H1 (cell line): ENCODE measurements at regions not wholly inside any gene's neighbourhood (a gene's known extent, or its start where the extent isn't known, plus 50 kb on each side); places are given as distances from the start of the nearest gene placed in this dataset.

ENCODE experiments used
- CTCF ChIA-PET: fragments of 300-600 bp; sonication (Branson Sonifier 250); formaldehyde crosslinking; loops from one replicate; lab custom pipeline; 2021; ENCODE audit not compliant: partially characterized antibody; lab: Charles Lee
- POLR2A ChIA-PET: fragments of 300-600 bp; sonication (Branson Sonifier 250); formaldehyde crosslinking; loops from one replicate; lab custom pipeline; 2021; ENCODE audit warnings: inconsistent platforms; ENCODE audit not compliant: partially characterized antibody; lab: Charles Lee
- DNase-seq, 2 experiments: peaks; one replicate each; pipeline versions ENCODE4 v3.0.0 to v3.0.0-alpha.2; 2010 to 2022; ENCODE audit warnings: low spot score in 2 of 2, low read depth in 1 of 2, mixed read lengths in 1 of 2
- FAIRE-seq: peaks from 2 replicates; lab custom pipeline; 2011; peaks lifted over from hg19 to GRCh38; lab: Jason Lieb, UNC
- H2AFZ ChIP-seq: 2 replicates; pipeline ENCODE4 v1.8.1; 2012; ENCODE audit warnings: low read length, inconsistent platforms
- H2AK5ac ChIP-seq: 2 replicates; pipeline ENCODE4 v1.6.1; 2013; ENCODE audit warnings: low read depth, low read length
- H2BK120ac ChIP-seq: replicated peaks from 2 replicates; pipeline ENCODE3; 2013; ENCODE audit warnings: low read depth, low read length, inconsistent platforms
- H2BK12ac ChIP-seq: 2 replicates; pipeline ENCODE4 v1.6.1; 2013; ENCODE audit warnings: low read depth, low read length
- H2BK15ac ChIP-seq: 2 replicates; pipeline ENCODE4 v1.6.1; 2013; ENCODE audit warnings: low read length
- H2BK20ac ChIP-seq: 2 replicates; pipeline ENCODE4 v1.6.1; 2013; ENCODE audit warnings: low read length
- H2BK5ac ChIP-seq: 2 replicates; pipeline ENCODE4 v1.6.1; 2013; ENCODE audit warnings: low read depth, low read length
- H3K14ac ChIP-seq: 2 replicates; pipeline ENCODE4 v1.6.1; 2013; ENCODE audit warnings: inconsistent platforms; ENCODE audit not compliant: insufficient read length
- H3K18ac ChIP-seq: 2 replicates; pipeline ENCODE4 v1.6.1; 2013; ENCODE audit warnings: low read length; ENCODE audit errors: extremely low read depth
- H3K23ac ChIP-seq: 2 replicates; pipeline ENCODE4 v1.6.1; 2013; ENCODE audit warnings: inconsistent platforms; ENCODE audit not compliant: insufficient read length
- H3K23me2 ChIP-seq: 2 replicates; pipeline ENCODE4 v1.6.1; 2013; ENCODE audit warnings: low read depth, low read length
- H3K27ac ChIP-seq: 2 replicates; pipeline ENCODE4 v1.6.1; 2011; ENCODE audit warnings: low read depth, low read length, inconsistent platforms
- H3K27me3 ChIP-seq, 4 experiments: replicated peaks in 1 of 4; 1 replicate in 1 of 4; 2 replicates in 3 of 4; pipeline versions ENCODE4 v1.6.1 to v1.8.1; 2011 to 2013; ENCODE audit warnings: low read length in 3 of 4, mild to moderate bottlenecking in 3 of 4, inconsistent platforms in 2 of 4, mixed read lengths in 2 of 4, moderate library complexity in 1 of 4; ENCODE audit not compliant: control insufficient read depth in 3 of 4, insufficient read depth in 3 of 4; ENCODE audit errors: extremely low read depth in 1 of 4
- H3K36me3 ChIP-seq, 4 experiments: 2 replicates each; pipeline versions ENCODE4 v1.6.1 to v1.8.1; 2011 to 2013; ENCODE audit warnings: mild to moderate bottlenecking in 4 of 4, low read length in 3 of 4, moderate library complexity in 2 of 4, control low read depth in 1 of 4, inconsistent platforms in 1 of 4; ENCODE audit not compliant: insufficient read depth in 4 of 4, control insufficient read depth in 2 of 4
- H3K4ac ChIP-seq: replicated peaks from 2 replicates; pipeline ENCODE3; 2013; ENCODE audit warnings: low read length, low read depth, mixed read lengths, inconsistent platforms; ENCODE audit not compliant: insufficient read length
- H3K4me1 ChIP-seq, 4 experiments: replicated peaks in 1 of 4; 1 replicate in 1 of 4; 2 replicates in 3 of 4; pipeline versions ENCODE4 v1.6.1 to v1.8.1; 2011 to 2013; ENCODE audit warnings: low read length in 3 of 4, inconsistent platforms in 2 of 4, mixed read lengths in 1 of 4; ENCODE audit not compliant: insufficient read depth in 4 of 4, control insufficient read depth in 3 of 4
- H3K4me2 ChIP-seq, 2 experiments: 2 replicates each; pipeline versions ENCODE4 v1.6.1 to v1.8.1; 2011 to 2013; ENCODE audit warnings: low read depth in 2 of 2, low read length in 2 of 2, control low read depth in 1 of 2, inconsistent platforms in 1 of 2, mild to moderate bottlenecking in 1 of 2; ENCODE audit not compliant: insufficient read depth in 1 of 2
- H3K4me3 ChIP-seq, 4 experiments: fragments of 200-600, 300-600 bp in 1 of 4; sonication (generic), shearing (Covaris generic), sonication (Bioruptor Twin) in 1 of 4; 2 replicates each; pipeline versions ENCODE4 v1.5.1 to v1.8.1; 2011 to 2016; ENCODE audit warnings: low read length in 4 of 4, low read depth in 3 of 4, control low read depth in 2 of 4, inconsistent platforms in 2 of 4, mild to moderate bottlenecking in 2 of 4, mixed read lengths in 1 of 4, moderate library complexity in 1 of 4; ENCODE audit not compliant: insufficient read depth in 2 of 4; ENCODE audit errors: extremely low read depth in 1 of 4
- H3K56ac ChIP-seq: replicated peaks from 2 replicates; pipeline ENCODE3; 2013; ENCODE audit warnings: low read depth, mild to moderate bottlenecking, mixed read lengths, low read length, inconsistent platforms; ENCODE audit not compliant: insufficient read length
- H3K79me1 ChIP-seq: 2 replicates; pipeline ENCODE4 v1.6.1; 2013; ENCODE audit warnings: low read depth, low read length, control low read depth
- H3K79me2 ChIP-seq, 2 experiments: 2 replicates each; pipeline versions ENCODE4 v1.6.1 to v1.8.1; 2012 to 2013; ENCODE audit warnings: low read length in 2 of 2, mild to moderate bottlenecking in 2 of 2, inconsistent platforms in 1 of 2; ENCODE audit not compliant: insufficient read depth in 2 of 2, control insufficient read depth in 1 of 2
- H3K9ac ChIP-seq, 4 experiments: replicated peaks in 1 of 4; 1 replicate in 1 of 4; 2 replicates in 3 of 4; pipeline versions ENCODE4 v1.6.1 to v1.8.1; 2011 to 2013; ENCODE audit warnings: low read depth in 3 of 4, low read length in 3 of 4, control low read depth in 2 of 4, mild to moderate bottlenecking in 2 of 4, moderate library complexity in 2 of 4, inconsistent platforms in 1 of 4; ENCODE audit errors: extremely low read depth in 1 of 4
- H3K9me3 ChIP-seq, 2 experiments: 2 replicates each; pipeline versions ENCODE4 v1.6.1 to v1.8.1; 2012 to 2013; ENCODE audit warnings: mild to moderate bottlenecking in 2 of 2, moderate library complexity in 2 of 2, control low read depth in 1 of 2, inconsistent platforms in 1 of 2, low read depth in 1 of 2, low read length in 1 of 2, mixed read lengths in 1 of 2; ENCODE audit not compliant: insufficient read depth in 2 of 2
- H4K20me1 ChIP-seq, 2 experiments: replicated peaks in 1 of 2; 2 replicates each; pipeline versions ENCODE3 to v1.8.1; 2011 to 2013; ENCODE audit warnings: inconsistent platforms in 2 of 2, low read length in 2 of 2, mild to moderate bottlenecking in 1 of 2; ENCODE audit not compliant: insufficient read depth in 2 of 2, control insufficient read depth in 1 of 2
- H4K5ac ChIP-seq: 2 replicates; pipeline ENCODE4 v1.6.1; 2013; ENCODE audit warnings: low read length, low read depth, mixed read lengths, inconsistent platforms; ENCODE audit not compliant: insufficient read length
- H4K8ac ChIP-seq: 2 replicates; pipeline ENCODE4 v1.8.0; 2013; ENCODE audit warnings: mild to moderate bottlenecking, moderate library complexity, low read length, inconsistent platforms; ENCODE audit not compliant: insufficient read depth; ENCODE audit errors: extremely low read depth
- H4K91ac ChIP-seq: replicated peaks from 2 replicates; pipeline ENCODE3; 2013; ENCODE audit warnings: low read length, mixed read lengths, inconsistent platforms; ENCODE audit not compliant: insufficient read length
- ASH2L ChIP-seq: fragments of 200-600, 300-600 bp; sonication (generic); IDR thresholded peaks from one replicate; pipeline ENCODE4 v1.7.1; 2017; ENCODE audit warnings: low read length
- ATF3 ChIP-seq: IDR thresholded peaks from 2 replicates; pipeline ENCODE4 v1.6.1; 2011; ENCODE audit warnings: low read depth, mild to moderate bottlenecking, low read length; ENCODE audit not compliant: insufficient read depth
- CBX5 ChIP-seq: fragments of 300-800, 300-1000 bp; sonication (generic); IDR thresholded peaks from 2 replicates; pipeline ENCODE4 v1.7.1; 2016; ENCODE audit warnings: antibody characterized with exemption, low read length, low read depth
- CREB1 ChIP-seq: IDR thresholded peaks from 2 replicates; pipeline ENCODE4 v1.6.1; 2012; ENCODE audit warnings: inconsistent platforms
- CTCF ChIP-seq, 3 experiments: IDR thresholded peaks; 1 replicate in 2 of 3; 2 replicates in 1 of 3; pipeline versions ENCODE4 v1.5.1 to v1.6.1; 2011; ENCODE audit warnings: low read length in 3 of 3, mild to moderate bottlenecking in 3 of 3, inconsistent platforms in 2 of 3, low read depth in 1 of 3, moderate library complexity in 1 of 3; ENCODE audit not compliant: insufficient read depth in 1 of 3; ENCODE audit errors: control extremely low read depth in 1 of 3
- EGR1 ChIP-seq: IDR thresholded peaks from 2 replicates; pipeline ENCODE4 v1.6.1; 2011; ENCODE audit warnings: low read depth, low read length, borderline replicate concordance
- GABPA ChIP-seq: IDR thresholded peaks from 2 replicates; pipeline ENCODE4 v1.6.1; 2011; ENCODE audit warnings: mild to moderate bottlenecking, low read length, moderate library complexity, borderline replicate concordance; ENCODE audit not compliant: insufficient read depth
- HDAC6 ChIP-seq: IDR thresholded peaks from one replicate; pipeline ENCODE4 v1.7.1; 2012; ENCODE audit warnings: low read depth, mild to moderate bottlenecking, inconsistent platforms, low read length, moderate library complexity
- MAFK ChIP-seq: IDR thresholded peaks from 2 replicates; pipeline ENCODE4 v1.6.1; 2012; ENCODE audit warnings: low read depth, mild to moderate bottlenecking, improper control_type of control experiment, low read length
- POLR2A ChIP-seq, 2 experiments: IDR thresholded peaks; 1 replicate in 1 of 2; 2 replicates in 1 of 2; pipeline ENCODE4 v1.6.1; 2011; ENCODE audit warnings: low read depth in 2 of 2, low read length in 2 of 2, mild to moderate bottlenecking in 2 of 2; ENCODE audit errors: control extremely low read depth in 1 of 2
- RAD21 ChIP-seq, 2 experiments: IDR thresholded peaks in 1 of 2; conservative IDR thresholded peaks in 1 of 2; 2 replicates each; pipeline ENCODE4 v1.6.1; 2011; ENCODE audit warnings: low read depth in 2 of 2, low read length in 2 of 2, improper control_type of control experiment in 1 of 2, inconsistent platforms in 1 of 2, mild to moderate bottlenecking in 1 of 2, moderate library complexity in 1 of 2
- TEAD4 ChIP-seq: IDR thresholded peaks from 2 replicates; pipeline ENCODE4 v1.6.1; 2012; ENCODE audit warnings: low read depth, low read length, inconsistent platforms, mixed read lengths
- ZNF274 ChIP-seq: IDR thresholded peaks from 2 replicates; pipeline ENCODE4 v1.7.0; 2012; ENCODE audit warnings: low read length, borderline replicate concordance; ENCODE audit errors: extremely low read depth
- WGBS, 2 experiments: shearing (Covaris generic) in 1 of 2; methylation state at CpG; one replicate each; pipeline versions ENCODE4 v1.1.6 to v1.1.7; 2013 to 2015; ENCODE audit warnings: low lambda C conversion rate in 2 of 2, mixed read lengths in 2 of 2, inconsistent platforms in 1 of 2, low coverage in 1 of 2, missing lambda C conversion rate in 1 of 2; ENCODE audit not compliant: insufficient replicate concordance in 2 of 2, insufficient coverage in 1 of 2, insufficient read length in 1 of 2; ENCODE audit errors: extremely low coverage in 1 of 2, missing lambda C conversion rate in 1 of 2; 5-methylcytosine and 5-hydroxymethylcytosine counted together

- Histone ChIP-seq H3K4me3 (no peak overlapping the region), H2AK5ac (no peak overlapping the region), H3K4ac (no peak overlapping the region), H3K23ac (no peak overlapping the region), H2BK20ac (no peak overlapping the region), H3K9me3 (no peaks in the 10 kb centered on the region), H3K4me2 (no peak overlapping the region), H2BK5ac (no peak overlapping the region), H3K14ac (no peak overlapping the region), H3K23me2 (no peaks in the 10 kb centered on the region), H2AFZ (no peak overlapping the region), H3K36me3 (no peaks in the 10 kb centered on the region), H3K56ac (no peak overlapping the region), H4K91ac (no peak overlapping the region), H4K5ac (no peak overlapping the region), H4K20me1 (no peaks in the 10 kb centered on the region), H2BK15ac (no peak overlapping the region), H3K27ac (no peak overlapping the region), H2BK120ac (no peak overlapping the region), H3K18ac (no peak overlapping the region), H3K27me3 (no peaks in the 10 kb centered on the region), H2BK12ac (no peak overlapping the region), H3K4me1 (no peaks in the 10 kb centered on the region), H4K8ac (no peak overlapping the region), H3K79me1 (no peaks in the 10 kb centered on the region), H3K79me2 (no peaks in the 10 kb centered on the region), H3K9ac (no peak overlapping the region)
- DNase-seq, result no peak
- CTCF ChIA-PET, result no interaction called here
- WGBS, 2 experiments, result 86% methylated on average over 2 of the region's 2 CpGs; no CpG with 5 or more reads in 1 of the 2 experiments
- FAIRE-seq, result no peak
- POLR2A ChIA-PET, result no interaction called here
- TF ChIP-seq CREB1, result no peak
- TF ChIP-seq EGR1, result no peak
- no peak for TF ChIP-seq MAFK
- TF ChIP-seq HDAC6, result no peak
- TF ChIP-seq CTCF (IDR thresholded peaks at IDR 0.05; ENCODE audit: control extremely low read depth in 1 of 3, insufficient read depth in 1 of 3, low read depth in 1 of 3, low read length in 3 of 3), result no peak
- TF ChIP-seq ZNF274, result no peak
- TF ChIP-seq ASH2L, result no peak
- no peak for TF ChIP-seq CBX5
- TF ChIP-seq POLR2A (IDR thresholded peaks at IDR 0.05; ENCODE audit: control extremely low read depth in 1 of 2, low read depth in 2 of 2, low read length in 2 of 2), result no peak
- no peak for TF ChIP-seq RAD21 (IDR thresholded peaks at IDR 0.05 in 1 of 2, conservative IDR thresholded peaks at IDR 0.05 in 1 of 2; ENCODE audit: low read depth in 2 of 2, low read length in 2 of 2)
- TF ChIP-seq GABPA, result no peak
- no peak for TF ChIP-seq ATF3
- TF ChIP-seq TEAD4, result no peak
Observed at GRCh38 chr4:91997045-91997444, 306.7 kb upstream of the GRID2 start.
